Large intestine (tissue), 3 donors: ENCODE measurements at regions not wholly inside any gene's neighbourhood (a gene's known extent, or its start where the extent isn't known, plus 50 kb on each side); places are given as distances from the start of the nearest gene placed in this dataset.
"Not testable (repeated sequence)": the region's sequence is repeated elsewhere in the genome, so short reads cannot be mapped to it uniquely, and the experiment has no call there.

ENCODE experiments used
- DNase-seq, 2 donors: peaks; one replicate each; pipeline versions ENCODE4 v3.0.0 to v3.0.0-alpha.2; 2013
- H3K27ac ChIP-seq: one replicate; pipeline ENCODE4 v1.5.1; 2013; ENCODE audit warnings: low read length
- H3K27me3 ChIP-seq: 2 replicates; pipeline ENCODE4 v1.6.1; 2013; ENCODE audit warnings: low read length; ENCODE audit not compliant: control insufficient read depth, insufficient read depth
- H3K36me3 ChIP-seq: 2 replicates; pipeline ENCODE4 v1.6.1; 2013; ENCODE audit warnings: low read length; ENCODE audit not compliant: control insufficient read depth, insufficient read depth
- H3K4me1 ChIP-seq: one replicate; pipeline ENCODE4 v1.6.1; 2013; ENCODE audit warnings: low read length; ENCODE audit not compliant: control insufficient read depth, insufficient read depth
- H3K4me3 ChIP-seq: one replicate; pipeline ENCODE4 v1.5.1; 2013; ENCODE audit warnings: low read length
- H3K9me3 ChIP-seq: one replicate; pipeline ENCODE4 v1.6.1; 2013; ENCODE audit warnings: mild to moderate bottlenecking, low read depth, low read length, moderate library complexity; ENCODE audit not compliant: control insufficient read depth
- WGBS: methylation state at CpG from one replicate; pipeline ENCODE4 v1.1.5; 2013; ENCODE audit warnings: low lambda C conversion rate; ENCODE audit not compliant: insufficient coverage; 5-methylcytosine and 5-hydroxymethylcytosine counted together

- no peaks in the 10 kb centered on the region for H3K9me3 ChIP-seq
- H3K36me3 ChIP-seq, result no peaks in the 10 kb centered on the region
- H3K27ac ChIP-seq, result no peak overlapping the region
- 64% methylated on average over 3 of the region's 3 CpGs for WGBS
- no peak overlapping the region for H3K4me3 ChIP-seq
- H3K27me3 ChIP-seq, result peaks cover 6% of the 10 kb centered on the region
- no peaks in the 10 kb centered on the region for H3K4me1 ChIP-seq
- no peak for DNase-seq
These were observed 435.3 kb upstream of the HNRNPA3 start for GRCh38 chr2:176777262-176777661.

GRCh38 chr2:176779917-176780316 lies 432.7 kb upstream of the HNRNPA3 start:
- Histone ChIP-seq H3K4me3 (no peak overlapping the region), H3K36me3 (no peaks in the 10 kb centered on the region), H3K9me3 (no peaks in the 10 kb centered on the region), H3K4me1 (no peaks in the 10 kb centered on the region), H3K27me3 (peaks cover 10% of the 10 kb centered on the region), H3K27ac (no peak overlapping the region)
- DNase-seq, result no peak
- 94% methylated on average over 2 of the region's 4 CpGs for WGBS

GRCh38 chr2:176780348-176780747 lies 432.2 kb upstream of the HNRNPA3 start:
- no peak for DNase-seq
- H3K4me1 ChIP-seq, result no peaks in the 10 kb centered on the region
- no CpG with 5 or more reads among the region's 2 CpGs for WGBS
- H3K9me3 ChIP-seq, result no peaks in the 10 kb centered on the region
- H3K4me3 ChIP-seq, result no peak overlapping the region
- H3K36me3 ChIP-seq, result no peaks in the 10 kb centered on the region
- peaks cover 10% of the 10 kb centered on the region for H3K27me3 ChIP-seq
- H3K27ac ChIP-seq, result no peak overlapping the region

GRCh38 chr2:176781570-176782217 lies 430.9 kb upstream of the HNRNPA3 start:
- no peaks in the 10 kb centered on the region for H3K9me3 ChIP-seq
- no peaks in the 10 kb centered on the region for H3K4me1 ChIP-seq
- H3K36me3 ChIP-seq, result no peaks in the 10 kb centered on the region
- H3K27ac ChIP-seq, result no peak overlapping the region
- no peak overlapping the region for H3K4me3 ChIP-seq
- peaks cover 10% of the 10 kb centered on the region for H3K27me3 ChIP-seq
- WGBS, result no CpG with 5 or more reads among the region's 4 CpGs
- no peak for DNase-seq

GRCh38 chr2:176784633-176785200 lies 427.9 kb upstream of the HNRNPA3 start:
- H3K4me1 ChIP-seq, result no peaks in the 10 kb centered on the region
- 80% methylated on average over 1 of the region's 1 CpG for WGBS
- peaks cover 9% of the 10 kb centered on the region for H3K27me3 ChIP-seq
- H3K27ac ChIP-seq, result no peak overlapping the region
- H3K36me3 ChIP-seq, result no peaks in the 10 kb centered on the region
- H3K4me3 ChIP-seq, result no peak overlapping the region
- no peak for DNase-seq
- no peaks in the 10 kb centered on the region for H3K9me3 ChIP-seq

GRCh38 chr2:176789751-176790150 lies 422.8 kb upstream of the HNRNPA3 start:
- peaks cover 9% of the 10 kb centered on the region for H3K27me3 ChIP-seq
- no peaks in the 10 kb centered on the region for H3K36me3 ChIP-seq
- no peaks in the 10 kb centered on the region for H3K9me3 ChIP-seq
- no peaks in the 10 kb centered on the region for H3K4me1 ChIP-seq
- H3K27ac ChIP-seq, result no peak overlapping the region
- H3K4me3 ChIP-seq, result no peak overlapping the region
- WGBS, result 71% methylated on average over 1 of the region's 1 CpG
- no peak for DNase-seq

GRCh38 chr2:176790468-176790867 lies 422.1 kb upstream of the HNRNPA3 start:
- no peak overlapping the region for H3K27ac ChIP-seq
- no CpG with 5 or more reads among the region's 3 CpGs for WGBS
- no peak overlapping the region for H3K4me3 ChIP-seq
- H3K9me3 ChIP-seq, result no peaks in the 10 kb centered on the region
- no peaks in the 10 kb centered on the region for H3K4me1 ChIP-seq
- peaks cover 9% of the 10 kb centered on the region for H3K27me3 ChIP-seq
- no peaks in the 10 kb centered on the region for H3K36me3 ChIP-seq
- DNase-seq, result no peak

- no peak overlapping the region for H3K27ac ChIP-seq
- H3K27me3 ChIP-seq, result peaks cover 4% of the 10 kb centered on the region
- no peaks in the 10 kb centered on the region for H3K36me3 ChIP-seq
- 71% methylated on average over 1 of the region's 6 CpGs for WGBS
- H3K4me3 ChIP-seq, result no peak overlapping the region
- no peaks in the 10 kb centered on the region for H3K4me1 ChIP-seq
- no peak for DNase-seq
- no peaks in the 10 kb centered on the region for H3K9me3 ChIP-seq
These were observed 418.8 kb upstream of the HNRNPA3 start for GRCh38 chr2:176793792-176794191.

- Histone ChIP-seq H3K27ac (no peak overlapping the region), H3K4me1 (no peaks in the 10 kb centered on the region), H3K4me3 (no peak overlapping the region), H3K36me3 (no peaks in the 10 kb centered on the region), H3K27me3 (peaks cover 4% of the 10 kb centered on the region), H3K9me3 (no peaks in the 10 kb centered on the region)
- DNase-seq, result no peak
- no CpG with 5 or more reads among the region's 1 CpG for WGBS
These were observed 418.2 kb upstream of the HNRNPA3 start for GRCh38 chr2:176794392-176794791.

GRCh38 chr2:176795823-176796222 lies 416.8 kb upstream of the HNRNPA3 start:
- Histone ChIP-seq H3K9me3 (no peaks in the 10 kb centered on the region), H3K27me3 (peaks cover 4% of the 10 kb centered on the region), H3K27ac (no peak overlapping the region), H3K36me3 (no peaks in the 10 kb centered on the region), H3K4me3 (no peak overlapping the region), H3K4me1 (no peaks in the 10 kb centered on the region)
- 100% methylated on average over 1 of the region's 2 CpGs for WGBS
- DNase-seq, result no peak

GRCh38 chr2:176796677-176797076 lies 415.9 kb upstream of the HNRNPA3 start:
- no CpG with 5 or more reads among the region's 13 CpGs for WGBS
- H3K27ac ChIP-seq, H3K4me3 ChIP-seq, H3K4me1 ChIP-seq, H3K27me3 ChIP-seq, DNase-seq, H3K36me3 ChIP-seq, H3K9me3 ChIP-seq: not testable (repeated sequence)
